GM18505 (cell line): ENCODE measurements at regions not wholly inside any gene's neighbourhood (a gene's known extent, or its start where the extent isn't known, plus 50 kb on each side); places are given as distances from the start of the nearest gene placed in this dataset.

Experiments used
- ATAC-seq: cut with Tn5 transposase; IDR thresholded peaks from one replicate; pipeline ENCODE4 v1.9.1; 2021; ENCODE audit not compliant: unreplicated experiment
- POLR2A ChIP-seq: IDR thresholded peaks from 4 replicates; pipeline ENCODE4 v1.6.1; 2011; ENCODE audit warnings: borderline replicate concordance; ENCODE audit not compliant: insufficient read depth, insufficient read length; ENCODE audit errors: extremely low read depth

- no peak for ATAC-seq
- no peak for TF ChIP-seq POLR2A
Observed at GRCh38 chr3:27826448-27826847, 104.3 kb upstream of the EOMES start.

GRCh38 chr3:27827041-27827440 is 104.9 kb upstream of the EOMES start:
- ATAC-seq, result no peak

GRCh38 chr3:27840807-27841594 is 118.9 kb upstream of the EOMES start:
- no peak for TF ChIP-seq POLR2A
- ATAC-seq, result no peak

More at GRCh38 chr3:27827041-27827440, 104.9 kb upstream of the EOMES start:
- no peak for TF ChIP-seq POLR2A

- ATAC-seq, result no peak
- TF ChIP-seq POLR2A, result no peak
Observed at GRCh38 chr3:27844052-27844675, 122.0 kb upstream of the EOMES start.

GRCh38 chr3:27847697-27848096 is 125.6 kb upstream of the EOMES start:
- TF ChIP-seq POLR2A, result no peak
- ATAC-seq, result no peak

GRCh38 chr3:27848826-27849225 is 126.7 kb upstream of the EOMES start:
- ATAC-seq, result no peak
- no peak for TF ChIP-seq POLR2A

DNA sequence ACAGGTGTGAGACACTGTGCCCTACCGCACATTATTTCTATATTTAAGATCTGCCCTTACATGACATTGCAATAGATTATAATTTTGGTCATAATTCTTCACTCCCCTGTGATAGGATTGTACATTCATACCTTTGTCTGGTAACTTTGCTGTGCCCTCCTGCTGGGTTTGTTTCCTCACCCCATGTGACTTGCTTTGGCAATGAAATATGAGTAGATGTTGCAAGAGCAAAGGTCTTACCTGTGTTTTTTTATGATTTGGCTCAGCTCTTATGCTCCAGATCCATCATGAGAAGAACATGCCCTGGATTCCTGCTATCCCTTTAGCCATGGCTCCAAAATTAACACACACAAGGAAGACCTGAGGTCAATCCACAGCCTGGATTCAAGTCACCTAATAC is 137.7 kb upstream of the EOMES start:
- ATAC-seq, result no peak

GRCh38 chr3:27861046-27862036 is 139.2 kb upstream of the EOMES start:
- no peak for TF ChIP-seq POLR2A
- ATAC-seq, result no peak

More for the DNA sequence above, 137.7 kb upstream of the EOMES start:
- TF ChIP-seq POLR2A, result no peak

DNA sequence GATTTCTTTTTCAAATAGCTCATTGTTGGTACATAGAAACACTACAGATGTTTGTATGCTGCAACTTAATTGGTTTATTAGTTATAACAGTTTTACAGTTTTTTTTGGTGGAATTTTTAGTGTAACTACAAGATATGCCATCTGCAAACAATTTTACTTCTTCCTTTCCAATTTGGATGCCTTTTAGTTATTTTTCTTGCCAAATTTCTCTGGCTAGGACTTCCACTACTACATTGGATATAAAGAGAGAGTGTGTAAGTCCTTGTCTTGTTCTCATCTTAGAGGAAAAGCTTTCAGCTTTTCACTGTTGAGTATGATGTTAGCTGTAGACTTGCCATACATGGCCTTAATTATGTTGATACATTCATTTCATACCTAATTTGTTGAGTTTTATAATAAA is 143.6 kb upstream of the EOMES start:
- no peak for ATAC-seq
- TF ChIP-seq POLR2A, result no peak

DNA sequence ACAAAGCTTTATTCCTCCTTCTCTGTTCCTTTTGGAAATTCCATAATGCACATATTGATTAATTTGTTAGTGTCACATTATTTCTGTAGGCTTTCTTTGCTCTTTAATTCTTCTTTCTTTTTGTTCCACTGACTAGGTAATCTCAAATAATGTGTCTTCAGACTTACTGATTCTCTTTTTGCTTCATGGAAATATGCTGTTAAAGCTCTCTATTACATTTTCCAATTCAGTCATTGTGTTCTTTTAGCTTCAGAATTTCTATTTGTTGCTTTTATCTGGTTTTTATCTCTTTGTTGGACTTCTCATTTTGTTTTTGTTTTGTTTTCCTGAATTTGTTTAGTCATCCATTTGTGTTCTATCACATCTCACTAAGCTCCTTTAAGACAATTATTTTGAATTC is 147.0 kb upstream of the EOMES start:
- TF ChIP-seq POLR2A, result no peak
- no peak for ATAC-seq

DNA sequence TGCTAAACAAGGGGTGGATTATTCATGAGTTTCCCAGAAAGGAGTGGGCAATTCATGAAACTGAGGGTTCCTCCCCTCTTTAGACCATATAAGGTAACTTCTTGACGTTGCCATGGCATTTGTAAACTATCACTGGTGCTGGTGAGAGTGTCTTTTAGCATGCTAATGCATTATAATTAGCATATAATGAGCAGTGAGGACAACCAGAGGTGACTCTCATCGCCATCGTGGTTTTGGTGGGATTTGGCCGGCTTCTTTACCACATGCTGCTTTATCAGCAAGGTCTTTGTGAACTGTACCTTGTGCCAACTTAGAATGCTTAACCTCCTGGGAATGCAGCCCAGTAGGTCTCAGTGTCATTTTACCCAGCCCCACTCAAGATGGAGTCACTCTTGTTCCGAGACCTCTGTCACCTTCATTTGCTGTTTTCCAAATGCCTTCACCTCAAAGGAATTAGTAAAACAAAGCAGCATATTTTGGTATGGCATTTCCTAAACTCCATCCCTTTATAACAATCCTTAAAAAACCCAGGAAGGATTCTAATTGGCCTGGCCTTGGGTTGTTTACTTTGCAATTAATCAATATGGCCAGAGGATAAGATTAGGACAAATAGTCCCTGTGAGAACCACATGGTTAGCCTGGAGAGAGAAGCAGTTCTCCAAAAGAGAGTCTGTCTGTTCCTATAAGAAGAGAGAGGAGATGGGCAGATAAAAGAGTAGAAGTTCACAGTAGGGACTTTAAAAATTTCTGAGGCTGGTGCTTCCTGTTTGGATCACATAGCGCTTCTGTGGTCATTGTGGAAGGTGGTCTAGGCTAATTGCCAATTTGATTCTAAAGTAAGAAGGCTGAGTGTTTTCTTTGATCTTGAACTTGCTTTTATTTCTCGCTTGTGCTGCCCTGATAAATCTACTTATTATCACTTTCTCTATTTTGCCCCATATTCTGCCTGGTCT is 155.2 kb upstream of the EOMES start:
- ATAC-seq, result no peak
- TF ChIP-seq POLR2A, result no peak

- no peak for ATAC-seq
- TF ChIP-seq POLR2A, result no peak
Observed at GRCh38 chr3:27878014-27878383, 155.9 kb upstream of the EOMES start.
